ENCODE measurements at regions not wholly inside any gene's neighbourhood (a gene's known extent, or its start where the extent isn't known, plus 50 kb on each side); places are given as distances from the start of the nearest gene placed in this dataset.

DNA sequence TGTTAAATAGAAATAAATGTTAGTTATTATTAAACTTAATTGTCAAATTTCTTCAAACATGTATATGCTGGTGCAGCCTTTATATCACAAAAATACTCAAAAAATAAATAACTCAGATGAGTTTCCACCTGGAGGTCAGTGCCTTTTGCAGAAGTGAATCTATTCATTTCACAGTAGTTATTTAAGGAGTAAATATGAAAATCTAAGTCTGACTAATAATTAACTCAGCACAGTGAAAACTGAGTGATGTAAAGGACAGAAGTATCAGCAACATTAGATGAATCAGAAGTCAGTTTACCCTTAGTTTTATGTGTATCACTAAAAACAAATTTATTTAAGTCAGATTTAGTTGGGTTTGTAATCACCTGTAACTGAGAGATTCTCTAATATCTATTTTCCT lies 2135.4 kb downstream of the MRPL39 start:
- DNase-seq (ENCODE audit: low read depth in 2 of 2): no peak

GRCh38 chr21:23463365-23463764 lies 2143.9 kb downstream of the MRPL39 start:
- no peak for DNase-seq (ENCODE audit: low read depth in 2 of 2)

DNA sequence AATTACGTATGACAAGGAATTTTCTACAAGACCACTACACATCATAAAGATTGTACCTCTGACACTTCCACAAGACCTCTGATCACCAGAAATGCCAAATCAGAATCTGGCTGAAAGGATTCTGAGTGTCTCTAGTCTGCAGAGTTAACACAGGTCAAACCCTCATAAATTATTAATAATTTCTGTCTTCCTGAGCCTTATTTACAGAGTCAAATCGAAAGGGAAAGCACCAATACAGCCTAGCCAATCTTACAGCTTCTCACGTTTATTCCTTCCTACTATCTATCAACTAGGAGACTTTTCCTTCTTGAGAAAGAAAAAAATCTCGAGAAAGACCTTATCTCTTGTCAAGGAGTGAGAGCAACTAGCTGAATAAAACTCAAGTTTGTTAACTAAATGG lies 2151.6 kb downstream of the MRPL39 start:
- DNase-seq (ENCODE audit: low read depth in 2 of 2): no peak

- no peak for DNase-seq (ENCODE audit: low read depth in 2 of 2)
Measured at GRCh38 chr21:23452384-23453083, 2154.7 kb downstream of the MRPL39 start.

GRCh38 chr21:23445307-23445706 lies 2162.0 kb downstream of the MRPL39 start:
- no peak for DNase-seq (ENCODE audit: low read depth in 2 of 2)

- DNase-seq (ENCODE audit: low read depth in 2 of 2): no peak
Measured at GRCh38 chr21:23438081-23438480, 2169.2 kb downstream of the MRPL39 start.

DNA sequence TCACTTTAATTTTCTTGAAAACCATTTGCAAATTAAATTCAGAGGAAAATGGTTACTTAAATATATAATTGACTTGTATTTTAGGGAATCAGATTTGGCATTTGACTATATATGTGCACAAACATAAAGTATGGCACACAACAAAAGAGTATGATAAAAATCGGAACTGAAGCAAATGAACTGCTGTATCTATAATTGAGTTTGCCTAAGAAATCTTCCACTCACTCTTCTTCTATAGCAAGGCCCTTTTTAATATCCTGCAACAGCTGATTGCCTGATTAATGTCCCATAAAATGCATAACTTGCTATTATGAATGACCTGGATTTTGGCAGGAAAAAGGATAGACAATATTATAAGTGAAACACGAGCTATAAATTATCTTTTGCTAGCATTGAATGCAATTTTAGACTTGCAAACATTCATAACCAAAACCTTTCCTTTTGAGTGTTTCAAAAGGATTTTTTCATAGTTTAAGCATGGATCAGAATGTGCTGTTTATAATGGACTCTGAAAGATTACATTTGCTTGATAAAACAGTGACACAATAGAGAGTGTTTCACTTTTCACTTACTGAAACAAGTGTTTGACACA lies 2204.3 kb downstream of the MRPL39 start:
- DNase-seq (ENCODE audit: low read depth in 2 of 2): no peak

DNA sequence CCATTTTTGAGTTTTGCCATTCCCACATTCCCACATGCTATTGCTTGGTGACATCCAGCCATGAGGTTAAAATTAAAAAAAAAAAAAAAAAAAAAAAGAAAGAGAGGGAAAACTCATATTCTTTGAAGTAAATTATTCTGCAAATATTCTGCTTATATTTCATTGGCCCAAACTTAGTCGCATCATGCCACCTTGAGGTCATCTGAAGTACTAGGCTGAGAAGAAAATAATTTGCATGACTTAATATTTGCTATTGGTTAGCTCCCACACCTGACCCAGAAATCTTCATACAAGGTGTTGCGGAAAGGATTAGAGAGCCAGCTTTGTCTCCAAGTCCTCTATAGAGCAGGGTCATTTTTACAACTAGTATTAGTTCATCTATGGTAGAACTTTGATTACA lies 2206.0 kb downstream of the MRPL39 start:
- DNase-seq (ENCODE audit: low read depth in 2 of 2): no peak

- DNase-seq (ENCODE audit: low read depth in 2 of 2): no peak
Measured at GRCh38 chr21:23398726-23399125, 2208.6 kb downstream of the MRPL39 start.

DNA sequence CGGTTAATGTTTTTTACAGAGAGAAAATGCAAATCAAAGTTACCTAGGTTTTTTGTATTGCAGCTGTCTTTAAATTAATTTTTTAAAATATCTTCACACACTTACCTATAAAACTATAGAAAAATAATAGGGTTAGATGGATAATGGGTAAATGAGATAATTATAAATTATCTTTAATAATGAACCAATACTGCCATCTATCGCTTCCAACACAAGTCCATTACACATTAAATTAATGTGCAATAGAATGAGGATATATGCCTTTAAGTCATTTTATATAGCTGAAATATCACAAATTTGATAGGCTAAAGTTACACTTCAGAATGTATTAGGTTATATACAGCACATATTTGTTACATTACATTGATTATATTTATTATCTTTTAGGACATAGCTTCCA lies 2212.8 kb downstream of the MRPL39 start:
- no peak for DNase-seq (ENCODE audit: low read depth in 2 of 2)

- DNase-seq (ENCODE audit: low read depth in 2 of 2): no peak
Measured at GRCh38 chr21:23384679-23385078, 2222.6 kb downstream of the MRPL39 start.

DNA sequence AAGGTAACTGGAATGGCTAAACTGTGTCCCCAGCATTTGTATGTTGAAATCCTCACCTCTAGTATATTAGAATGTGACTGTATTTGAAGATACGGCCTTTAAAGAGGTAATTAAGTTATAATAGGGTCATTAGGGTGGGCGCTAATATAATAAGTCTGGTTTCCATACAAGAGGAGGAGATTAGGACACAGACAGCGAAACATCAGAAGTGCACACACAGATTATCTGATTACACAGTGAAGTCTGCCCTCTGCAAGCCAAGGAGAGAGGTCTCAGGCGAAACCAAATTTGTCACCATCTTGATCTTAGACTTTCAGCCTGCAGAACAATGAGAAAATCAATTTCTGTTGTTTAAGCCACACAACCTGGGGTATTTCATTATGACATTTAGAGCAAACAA lies 2233.1 kb downstream of the MRPL39 start:
- no peak for DNase-seq (ENCODE audit: low read depth in 2 of 2)

DNA sequence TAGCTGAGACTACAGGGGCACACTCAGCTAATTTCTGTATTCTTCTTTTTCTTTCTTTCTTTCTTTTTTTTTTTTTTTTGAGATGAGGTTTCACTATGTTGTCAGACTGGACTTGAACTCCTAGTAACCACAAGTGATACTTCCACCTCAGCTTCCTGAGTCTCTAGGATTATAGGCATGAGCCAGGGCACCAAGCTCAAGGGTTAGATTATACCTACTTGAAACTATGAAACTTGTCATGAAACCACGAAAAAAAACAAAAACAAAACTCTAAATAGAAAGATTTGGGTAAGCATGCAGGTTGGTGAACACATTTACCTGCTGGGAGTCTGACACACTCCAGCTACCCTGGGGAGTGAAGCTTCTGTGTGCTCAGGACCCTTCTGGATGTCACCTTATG lies 2250.4 kb downstream of the MRPL39 start:
- DNase-seq (ENCODE audit: low read depth in 2 of 2): no peak

GRCh38 chr21:23316190-23316589 lies 2291.1 kb downstream of the MRPL39 start:
- no peak for DNase-seq (ENCODE audit: low read depth in 2 of 2)

- DNase-seq (ENCODE audit: low read depth in 2 of 2): no peak
Measured at GRCh38 chr21:23308741-23309140, 2298.5 kb downstream of the MRPL39 start.

- DNase-seq (ENCODE audit: low read depth in 2 of 2): no peak
Measured at GRCh38 chr21:23307065-23307464, 2300.2 kb downstream of the MRPL39 start.

DNA sequence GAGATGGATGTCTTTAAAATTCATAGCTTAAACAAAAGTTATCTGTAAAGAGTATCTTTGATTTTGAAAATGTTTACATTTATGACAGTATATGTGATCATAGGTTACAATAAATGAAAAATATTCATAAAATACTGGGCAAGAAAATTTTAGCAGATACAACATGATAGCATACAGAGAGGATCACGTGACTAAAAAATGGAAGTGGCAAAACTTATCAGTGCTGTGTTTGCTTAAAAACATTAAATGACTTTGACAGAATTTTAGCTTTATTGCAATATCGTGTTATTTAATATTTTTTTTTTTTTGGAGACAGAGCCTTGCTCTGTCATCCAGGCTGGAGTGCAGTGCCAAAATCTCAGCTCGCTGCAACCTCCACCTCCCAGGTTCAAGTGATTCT lies 2294.1 kb downstream of the NCAM2 start:
- DNase-seq (ENCODE audit: low read depth in 2 of 2): no peak

DNA sequence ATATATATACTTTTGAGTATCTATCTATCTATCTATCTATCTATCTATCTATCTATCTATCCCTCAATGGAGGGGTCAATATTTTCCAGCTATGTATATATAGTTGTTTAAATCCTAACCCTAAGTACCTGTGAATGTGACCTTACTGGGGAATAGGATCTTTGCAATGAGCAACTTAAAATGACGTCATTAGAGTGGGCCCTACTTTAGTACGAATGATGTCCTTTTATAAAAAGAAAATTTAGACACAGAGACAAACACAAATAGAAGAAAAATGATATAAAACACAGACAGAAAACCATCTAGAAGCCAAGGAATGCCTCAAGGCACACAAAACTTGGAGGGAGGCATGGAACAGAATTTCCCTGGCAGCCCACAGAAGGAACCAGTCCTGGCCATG lies 2283.7 kb downstream of the NCAM2 start:
- DNase-seq (ENCODE audit: low read depth in 2 of 2): no peak

DNA sequence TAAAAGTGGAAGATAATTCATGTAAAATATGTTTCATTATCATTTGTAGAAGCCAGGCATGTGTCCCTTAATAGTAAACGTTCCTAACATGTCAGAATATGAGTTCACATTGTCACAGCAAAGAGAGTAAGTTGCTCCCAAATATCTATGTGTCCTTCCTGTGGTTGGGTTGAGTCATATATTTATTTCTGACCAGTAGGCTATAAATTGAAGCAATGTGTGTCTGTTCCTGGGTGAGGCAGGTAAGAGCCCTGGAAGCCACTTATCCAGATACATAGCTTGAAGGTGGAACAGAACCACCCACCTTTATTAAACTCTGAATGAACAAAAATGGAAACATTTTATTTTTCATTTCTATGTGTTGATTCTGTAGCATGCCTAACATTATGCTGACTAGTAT lies 2251.6 kb downstream of the NCAM2 start:
- DNase-seq (ENCODE audit: low read depth in 2 of 2): no peak

GRCh38 chr21:23247334-23247733 lies 2249.1 kb downstream of the NCAM2 start:
- DNase-seq (ENCODE audit: low read depth in 2 of 2): no peak

GRCh38 chr21:23245255-23245654 lies 2247.0 kb downstream of the NCAM2 start:
- no peak for DNase-seq (ENCODE audit: low read depth in 2 of 2)

- no peak for DNase-seq (ENCODE audit: low read depth in 2 of 2)
Measured at GRCh38 chr21:23223882-23224281, 2225.7 kb downstream of the NCAM2 start.

DNA sequence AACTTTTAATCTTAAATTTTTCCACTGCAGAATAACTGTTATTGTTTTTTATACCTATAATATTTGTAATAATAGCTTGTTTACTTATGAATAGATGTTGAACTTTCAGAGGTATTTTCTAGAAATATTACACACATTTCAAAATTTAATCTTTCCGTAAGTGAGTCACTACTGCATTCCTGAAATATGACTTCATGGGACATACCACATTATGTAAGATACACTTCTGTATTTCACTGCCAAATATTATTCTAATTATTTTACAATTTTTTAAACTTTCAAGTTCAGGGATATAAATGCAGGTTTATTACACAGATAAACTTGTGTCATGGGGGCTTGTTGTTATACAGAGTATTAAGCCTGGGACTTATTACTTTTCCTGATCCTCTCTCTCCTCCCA lies 2220.5 kb downstream of the NCAM2 start:
- no peak for DNase-seq (ENCODE audit: low read depth in 2 of 2)

DNA sequence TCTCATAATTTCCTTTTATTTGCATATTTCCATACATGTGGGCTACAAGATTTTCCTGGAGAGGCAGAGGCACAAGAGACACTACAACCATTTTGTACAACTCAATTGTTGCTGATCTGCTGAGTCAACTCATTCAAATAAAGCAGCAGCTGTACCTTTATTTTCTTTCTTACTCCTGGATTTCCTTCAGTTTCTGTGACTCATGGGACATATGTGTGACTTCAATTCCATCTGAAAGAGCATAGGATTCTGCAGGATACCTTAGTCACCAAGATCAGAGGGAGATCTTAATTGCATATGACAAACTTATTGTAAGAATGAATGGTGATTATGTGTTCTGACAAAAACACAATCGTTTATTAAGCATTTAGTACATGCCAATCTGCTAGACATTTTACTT lies 2219.4 kb downstream of the NCAM2 start:
- DNase-seq (ENCODE audit: low read depth in 2 of 2): no peak
